Tibial artery (tissue), 4 donors: ENCODE measurements at regions not wholly inside any gene's neighbourhood (a gene's known extent, or its start where the extent isn't known, plus 50 kb on each side); places are given as distances from the start of the nearest gene placed in this dataset.

Experiments used
- DNase-seq, 2 donors: peaks; one replicate each; pipeline ENCODE4 v3.0.0-alpha.2; 2019
- H3K27ac ChIP-seq, 2 donors: fragments of 200-600 bp; sonication (generic) in 1 of 2; 1 replicate in 1 of 2; 2 replicates in 1 of 2; pipeline ENCODE4 v1.5.1; 2018 to 2019; ENCODE audit warnings: mild to moderate bottlenecking in 1 of 2
- H3K27me3 ChIP-seq, 2 donors: fragments of 200-600 bp; sonication (generic) in 1 of 2; one replicate each; pipeline versions ENCODE4 v1.5.1 to v1.6.0; 2016 to 2019
- H3K36me3 ChIP-seq, 3 donors: fragments of 200-600 bp; sonication (generic) in 2 of 3; one replicate each; pipeline ENCODE4 v1.5.1; 2016 to 2019; ENCODE audit warnings: mild to moderate bottlenecking in 2 of 3
- H3K4me1 ChIP-seq, 4 donors: fragments of 200-600 bp; sonication (generic) in 2 of 4; 1 replicate in 3 of 4; 2 replicates in 1 of 4; pipeline ENCODE4 v1.5.1; 2016 to 2019
- H3K4me3 ChIP-seq, 2 donors: fragments of 200-600 bp; sonication (generic) in 1 of 2; 1 replicate in 1 of 2; 2 replicates in 1 of 2; pipeline ENCODE4 v1.5.1; 2018 to 2019; ENCODE audit warnings: mild to moderate bottlenecking in 2 of 2
- H3K9me3 ChIP-seq, 3 donors: fragments of 200-600 bp; sonication (generic) in 1 of 3; one replicate each; pipeline ENCODE4 v1.5.1; 2016 to 2019
- intact Hi-C: fragments of 100-400 bp; cut with DNase I; formaldehyde crosslinking; loops from one replicate; pipeline ENCODE4 v1.15.0; 2023; ENCODE audit warnings: low total_unique reads
- TF ChIP-seq, protein P1 (sequence below), 2 experiments: fragments of 200-600 bp in 1 of 2; fragments of 450-650 bp in 1 of 2; IDR thresholded peaks; one replicate each; pipeline ENCODE4 v1.5.1; 2017 to 2019; ENCODE audit warnings: antibody characterized with exemption in 2 of 2, mild to moderate bottlenecking in 1 of 2, moderate library complexity in 1 of 2

- intact Hi-C loops: no loop called here
Observed at GRCh38 chr5:120158211-120158610, 305.9 kb upstream of the PRR16 start.

DNA sequence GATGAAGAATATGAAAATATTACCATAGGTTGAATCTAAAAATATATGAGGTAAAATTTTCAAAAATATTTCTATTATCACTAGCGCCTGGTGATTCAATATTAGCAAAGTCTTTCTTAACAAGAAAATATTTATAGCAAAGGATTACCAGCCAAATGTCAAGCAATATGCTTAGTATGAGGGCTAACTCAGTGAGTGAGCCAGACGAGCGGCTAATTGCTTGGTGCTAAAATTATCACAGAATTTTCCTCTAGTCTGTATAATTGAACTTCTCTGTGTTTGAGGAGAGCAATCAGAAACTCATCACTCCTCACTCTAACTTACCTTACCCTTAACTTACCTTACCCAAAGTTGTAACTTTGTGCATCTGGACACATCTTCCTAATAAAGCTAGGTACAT, 304.9 kb upstream of the PRR16 start:
- H3K9me3 ChIP-seq: no peaks in the 10 kb centered on the region

More at GRCh38 chr5:120158211-120158610, 305.9 kb upstream of the PRR16 start:
- no peak overlapping the region for H3K4me3 ChIP-seq
- H3K27ac ChIP-seq: no peak overlapping the region
- no peaks in the 10 kb centered on the region for H3K36me3 ChIP-seq
- TF ChIP-seq, protein P1, sequence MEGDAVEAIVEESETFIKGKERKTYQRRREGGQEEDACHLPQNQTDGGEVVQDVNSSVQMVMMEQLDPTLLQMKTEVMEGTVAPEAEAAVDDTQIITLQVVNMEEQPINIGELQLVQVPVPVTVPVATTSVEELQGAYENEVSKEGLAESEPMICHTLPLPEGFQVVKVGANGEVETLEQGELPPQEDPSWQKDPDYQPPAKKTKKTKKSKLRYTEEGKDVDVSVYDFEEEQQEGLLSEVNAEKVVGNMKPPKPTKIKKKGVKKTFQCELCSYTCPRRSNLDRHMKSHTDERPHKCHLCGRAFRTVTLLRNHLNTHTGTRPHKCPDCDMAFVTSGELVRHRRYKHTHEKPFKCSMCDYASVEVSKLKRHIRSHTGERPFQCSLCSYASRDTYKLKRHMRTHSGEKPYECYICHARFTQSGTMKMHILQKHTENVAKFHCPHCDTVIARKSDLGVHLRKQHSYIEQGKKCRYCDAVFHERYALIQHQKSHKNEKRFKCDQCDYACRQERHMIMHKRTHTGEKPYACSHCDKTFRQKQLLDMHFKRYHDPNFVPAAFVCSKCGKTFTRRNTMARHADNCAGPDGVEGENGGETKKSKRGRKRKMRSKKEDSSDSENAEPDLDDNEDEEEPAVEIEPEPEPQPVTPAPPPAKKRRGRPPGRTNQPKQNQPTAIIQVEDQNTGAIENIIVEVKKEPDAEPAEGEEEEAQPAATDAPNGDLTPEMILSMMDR (IDR thresholded peaks at IDR 0.05): no peak
- H3K9me3 ChIP-seq: no peaks in the 10 kb centered on the region
- H3K4me1 ChIP-seq: peaks cover 0 to 6% (median 2%) of the 10 kb centered on the region in 4 donors
- no peaks in the 10 kb centered on the region for H3K27me3 ChIP-seq
- DNase-seq: no peak

GRCh38 chr5:120160124-120160895, 303.8 kb upstream of the PRR16 start:
- H3K4me3 ChIP-seq: no peak overlapping the region
- intact Hi-C loops: no loop called here
- H3K27ac ChIP-seq: no peak overlapping the region
- no peaks in the 10 kb centered on the region for H3K9me3 ChIP-seq
- no peaks in the 10 kb centered on the region for H3K27me3 ChIP-seq
- TF ChIP-seq, protein P1 (IDR thresholded peaks at IDR 0.05): no peak
- no peak for DNase-seq
- H3K36me3 ChIP-seq: no peaks in the 10 kb centered on the region
- peaks cover 0 to 6% (median 2%) of the 10 kb centered on the region in 4 donors for H3K4me1 ChIP-seq

More for the DNA sequence above, 304.9 kb upstream of the PRR16 start:
- Histone ChIP-seq H3K36me3 (no peaks in the 10 kb centered on the region), H3K27ac (no peak overlapping the region), H3K27me3 (no peaks in the 10 kb centered on the region), H3K4me3 (no peak overlapping the region), H3K4me1 (peaks cover 0 to 6% (median 2%) of the 10 kb centered on the region in 4 donors)
- intact Hi-C loops: no loop called here
- TF ChIP-seq, protein P1 (IDR thresholded peaks at IDR 0.05): no peak
- no peak for DNase-seq

DNA sequence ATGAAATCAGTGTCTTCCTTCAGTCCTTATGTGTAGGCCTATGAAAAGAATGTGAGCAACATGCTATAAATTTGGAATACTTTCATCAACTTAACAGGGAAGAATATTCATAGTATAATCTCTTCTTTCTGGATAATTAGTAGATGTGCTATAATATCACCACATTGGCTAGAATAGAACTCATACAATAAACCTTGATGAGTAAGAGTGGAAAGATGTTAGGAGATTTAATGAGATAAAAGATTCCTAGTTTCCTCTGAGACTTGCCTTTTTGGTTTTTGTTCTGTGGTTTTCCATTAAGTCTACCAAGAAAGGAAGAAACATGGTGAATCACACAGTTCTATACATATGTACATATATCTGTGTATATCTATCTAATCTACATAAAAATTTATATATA, 301.8 kb upstream of the PRR16 start:
- H3K4me3 ChIP-seq: no peak overlapping the region
- TF ChIP-seq, protein P1 (IDR thresholded peaks at IDR 0.05): no peak
- intact Hi-C loops: no loop called here
- no peaks in the 10 kb centered on the region for H3K27me3 ChIP-seq
- H3K36me3 ChIP-seq: no peaks in the 10 kb centered on the region
- H3K9me3 ChIP-seq: no peaks in the 10 kb centered on the region
- H3K4me1 ChIP-seq: peaks cover 0 to 2% (median under 1%) of the 10 kb centered on the region in 4 donors
- no peak overlapping the region for H3K27ac ChIP-seq
- no peak for DNase-seq

- Histone ChIP-seq H3K4me1 (no peaks in the 10 kb centered on the region), H3K4me3 (no peak overlapping the region), H3K27me3 (no peaks in the 10 kb centered on the region), H3K27ac (no peak overlapping the region), H3K9me3 (no peaks in the 10 kb centered on the region), H3K36me3 (no peaks in the 10 kb centered on the region)
- intact Hi-C loops: no loop called here
- TF ChIP-seq, protein P1 (IDR thresholded peaks at IDR 0.05): no peak
- no peak for DNase-seq
Observed at GRCh38 chr5:120164037-120164436, 300.1 kb upstream of the PRR16 start.
